SH-SY5Y (cell line): ENCODE measurements at regions not wholly inside any gene's neighbourhood (a gene's known extent, or its start where the extent isn't known, plus 50 kb on each side); places are given as distances from the start of the nearest gene placed in this dataset.

Experiments used
- GATA2 ChIP-seq: IDR thresholded peaks from 2 replicates; pipeline ENCODE4 v1.6.1; 2011; ENCODE audit warnings: mild to moderate bottlenecking, low read depth, low read length
- GATA3 ChIP-seq: IDR thresholded peaks from 2 replicates; pipeline ENCODE4 v1.6.1; 2011; ENCODE audit warnings: low read depth, mild to moderate bottlenecking, low read length, moderate library complexity

GRCh38 chr1:56418151-56418631 is 161.2 kb downstream of the PLPP3 start:
- TF ChIP-seq GATA3 (no peak), GATA2 (no peak)
